ENCODE measurements at regions not wholly inside any gene's neighbourhood (a gene's known extent, or its start where the extent isn't known, plus 50 kb on each side); places are given as distances from the start of the nearest gene placed in this dataset.

DNA sequence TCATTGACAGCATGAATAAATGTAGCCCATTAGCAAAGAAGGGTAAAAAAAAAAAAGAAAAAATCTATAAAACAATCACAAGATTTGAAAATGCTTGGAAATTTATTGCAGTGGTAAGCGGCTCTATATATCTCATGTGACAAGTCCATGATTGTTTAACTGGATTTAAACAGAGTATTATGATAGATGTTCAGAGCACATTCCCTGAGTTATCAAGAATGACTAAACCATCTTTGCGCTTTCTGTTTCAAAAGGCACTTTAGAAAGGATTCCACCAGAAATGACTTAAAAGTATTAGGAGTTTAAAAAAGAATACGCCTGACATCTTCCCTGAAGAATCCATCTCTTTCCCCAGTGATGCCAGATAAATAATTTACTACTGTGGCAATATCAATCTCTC is 409.5 kb upstream of the UBE2E3 start:
- no peak for DNase-seq (ENCODE audit: low read depth)
- TF ChIP-seq, protein P1, sequence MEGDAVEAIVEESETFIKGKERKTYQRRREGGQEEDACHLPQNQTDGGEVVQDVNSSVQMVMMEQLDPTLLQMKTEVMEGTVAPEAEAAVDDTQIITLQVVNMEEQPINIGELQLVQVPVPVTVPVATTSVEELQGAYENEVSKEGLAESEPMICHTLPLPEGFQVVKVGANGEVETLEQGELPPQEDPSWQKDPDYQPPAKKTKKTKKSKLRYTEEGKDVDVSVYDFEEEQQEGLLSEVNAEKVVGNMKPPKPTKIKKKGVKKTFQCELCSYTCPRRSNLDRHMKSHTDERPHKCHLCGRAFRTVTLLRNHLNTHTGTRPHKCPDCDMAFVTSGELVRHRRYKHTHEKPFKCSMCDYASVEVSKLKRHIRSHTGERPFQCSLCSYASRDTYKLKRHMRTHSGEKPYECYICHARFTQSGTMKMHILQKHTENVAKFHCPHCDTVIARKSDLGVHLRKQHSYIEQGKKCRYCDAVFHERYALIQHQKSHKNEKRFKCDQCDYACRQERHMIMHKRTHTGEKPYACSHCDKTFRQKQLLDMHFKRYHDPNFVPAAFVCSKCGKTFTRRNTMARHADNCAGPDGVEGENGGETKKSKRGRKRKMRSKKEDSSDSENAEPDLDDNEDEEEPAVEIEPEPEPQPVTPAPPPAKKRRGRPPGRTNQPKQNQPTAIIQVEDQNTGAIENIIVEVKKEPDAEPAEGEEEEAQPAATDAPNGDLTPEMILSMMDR (IDR thresholded peaks at IDR 0.05; ENCODE audit: control insufficient read depth, extremely low read depth, insufficient read depth) = no peak
- no peak overlapping the region for H3K4me3 ChIP-seq (ENCODE audit: low read depth, low read length)

DNA sequence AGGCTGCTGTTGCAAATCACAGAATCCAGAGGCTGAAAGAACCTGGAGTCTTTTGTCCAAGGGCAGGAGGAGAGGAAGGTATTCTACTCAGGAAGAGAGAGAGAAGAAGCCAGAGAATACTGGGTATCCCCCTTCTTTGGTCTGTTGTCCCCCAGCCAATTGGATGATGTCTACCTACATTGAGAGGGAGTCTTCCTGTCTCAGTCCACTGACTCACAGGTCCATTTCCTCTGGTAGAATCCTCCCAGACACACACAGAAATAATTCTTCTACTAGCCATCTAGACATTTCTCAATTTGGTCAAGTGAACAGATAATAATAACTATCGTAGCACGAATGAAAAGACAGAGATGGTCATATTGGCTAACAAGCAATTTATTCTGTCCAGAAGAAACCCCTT is 416.4 kb upstream of the UBE2E3 start:
- no peak for DNase-seq (ENCODE audit: low read depth)
- H3K4me3 ChIP-seq (ENCODE audit: low read depth, low read length) = no peak overlapping the region
- TF ChIP-seq, protein P1 (IDR thresholded peaks at IDR 0.05; ENCODE audit: control insufficient read depth, extremely low read depth, insufficient read depth) = no peak

DNA sequence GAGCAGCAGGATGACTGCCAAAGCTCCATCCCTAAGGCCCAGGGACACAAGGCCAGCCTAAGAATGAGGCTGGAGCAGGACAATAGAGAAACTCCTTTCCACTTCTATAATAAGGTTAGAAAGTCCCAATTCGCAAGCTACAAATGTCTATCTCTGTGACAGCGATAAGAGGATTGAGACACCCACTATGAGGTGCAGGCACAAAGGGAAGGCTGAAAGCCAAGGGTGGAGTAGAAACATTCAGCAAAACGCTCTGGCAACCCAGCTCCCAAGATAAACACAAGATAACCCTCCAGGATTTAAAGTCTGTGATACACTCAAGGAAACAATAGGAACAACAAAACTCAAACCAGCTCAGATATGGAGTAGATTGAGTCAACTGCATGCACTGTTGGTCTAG is 418.0 kb upstream of the UBE2E3 start:
- H3K4me3 ChIP-seq (ENCODE audit: low read depth, low read length) = no peak overlapping the region
- TF ChIP-seq, protein P1 (IDR thresholded peaks at IDR 0.05; ENCODE audit: control insufficient read depth, extremely low read depth, insufficient read depth) = no peak
- no peak for DNase-seq (ENCODE audit: low read depth)

DNA sequence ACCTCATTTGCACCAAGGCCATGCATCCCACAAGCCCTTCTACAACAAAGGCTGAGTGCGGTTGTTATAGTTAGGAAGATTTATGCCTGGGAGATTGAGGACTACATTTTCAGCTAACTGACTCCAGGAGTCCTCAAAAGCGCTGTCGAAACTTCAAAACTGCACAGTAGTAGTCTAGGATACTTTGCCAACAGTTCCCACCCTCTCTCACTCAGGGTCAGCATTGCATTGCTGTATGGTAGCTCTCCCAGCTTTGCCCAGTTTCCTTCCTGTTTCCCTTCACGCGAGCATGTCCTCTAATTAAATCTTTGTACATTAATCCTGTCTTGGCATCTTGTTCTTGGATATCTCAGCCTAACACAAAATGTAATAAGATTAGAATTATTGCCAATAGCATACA is 420.6 kb upstream of the UBE2E3 start:
- no peak overlapping the region for H3K4me3 ChIP-seq (ENCODE audit: low read depth, low read length)
- DNase-seq (ENCODE audit: low read depth) = no peak
- TF ChIP-seq, protein P1 (IDR thresholded peaks at IDR 0.05; ENCODE audit: control insufficient read depth, extremely low read depth, insufficient read depth) = no peak

DNA sequence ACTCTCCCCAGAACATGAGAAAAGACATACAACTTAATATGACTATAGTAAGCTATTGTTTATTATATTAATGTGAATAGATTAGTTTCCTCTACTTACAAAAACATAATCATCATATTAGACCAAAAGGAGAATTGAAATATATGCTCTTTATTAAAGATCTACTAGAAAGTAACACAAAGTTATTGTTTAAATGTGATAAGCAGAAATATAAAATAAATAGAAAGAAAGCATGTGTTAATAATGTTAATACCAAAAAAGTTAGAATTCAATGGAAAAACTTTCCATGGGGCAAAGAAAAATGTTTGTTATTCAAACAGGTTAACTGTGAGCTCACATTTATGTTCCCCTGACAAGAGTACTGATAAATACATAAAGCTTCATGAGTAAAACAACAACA is 421.4 kb upstream of the UBE2E3 start:
- TF ChIP-seq, protein P1 (IDR thresholded peaks at IDR 0.05; ENCODE audit: control insufficient read depth, extremely low read depth, insufficient read depth) = no peak
- H3K4me3 ChIP-seq (ENCODE audit: low read depth, low read length) = no peak overlapping the region
- no peak for DNase-seq (ENCODE audit: low read depth)

DNA sequence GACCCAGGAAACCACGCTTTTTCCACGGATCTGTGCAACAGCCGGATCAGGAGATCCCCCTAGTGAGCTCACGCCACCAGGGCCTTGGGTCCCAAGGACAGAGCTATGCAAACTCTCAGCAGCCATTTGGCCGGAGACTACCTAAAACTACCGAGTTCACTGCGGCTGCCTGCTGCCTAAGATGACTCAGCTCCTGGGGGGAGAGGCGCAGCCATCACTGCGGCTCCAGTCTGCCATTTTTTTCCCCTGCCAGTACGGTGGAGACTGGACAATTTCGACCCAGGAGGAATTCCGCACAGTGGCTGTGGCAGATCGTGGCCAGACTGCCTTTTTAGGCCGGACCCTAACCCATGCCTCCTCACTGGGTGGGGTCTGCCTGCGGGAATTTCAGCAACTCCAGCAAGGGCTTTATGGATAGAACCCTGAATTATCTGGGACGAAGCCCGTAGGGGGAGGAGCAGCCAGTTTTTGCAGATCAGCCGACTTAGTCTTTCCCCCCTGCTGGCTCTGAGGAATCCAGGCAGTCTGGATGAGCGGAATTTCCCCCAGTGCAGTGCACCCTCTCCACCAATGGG is 424.9 kb upstream of the UBE2E3 start:
- no peak overlapping the region for H3K4me3 ChIP-seq (ENCODE audit: low read depth, low read length)

DNA sequence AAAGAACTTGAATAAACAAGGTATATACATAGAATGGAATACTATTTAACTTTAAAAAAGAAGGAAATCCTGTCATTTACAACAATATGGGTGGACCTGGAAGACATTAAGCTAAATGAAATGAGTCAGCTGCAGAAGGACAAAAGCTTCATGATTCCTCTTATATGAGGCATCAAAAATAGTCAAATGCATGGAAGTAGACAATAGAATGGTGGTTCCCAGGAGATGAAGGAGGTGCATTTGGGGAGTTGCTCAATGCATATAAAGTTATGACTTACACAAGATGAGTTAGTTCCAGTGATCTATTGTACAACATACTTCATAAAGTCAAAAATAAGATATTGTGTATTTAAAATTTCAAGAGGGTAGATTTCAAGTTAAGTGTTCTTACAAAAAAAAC is 426.1 kb upstream of the UBE2E3 start:
- no peak overlapping the region for H3K4me3 ChIP-seq (ENCODE audit: low read depth, low read length)
- TF ChIP-seq, protein P1 (IDR thresholded peaks at IDR 0.05; ENCODE audit: control insufficient read depth, extremely low read depth, insufficient read depth) = no peak
- DNase-seq (ENCODE audit: low read depth) = no peak

More for the DNA sequence above, 424.9 kb upstream of the UBE2E3 start:
- no peak for DNase-seq (ENCODE audit: low read depth)
- TF ChIP-seq, protein P1 (IDR thresholded peaks at IDR 0.05; ENCODE audit: control insufficient read depth, extremely low read depth, insufficient read depth) = no peak
